Spleen (tissue), 11 donors: ENCODE measurements at regions not wholly inside any gene's neighbourhood (a gene's known extent, or its start where the extent isn't known, plus 50 kb on each side); places are given as distances from the start of the nearest gene placed in this dataset.
"Not testable (repeated sequence)": the region's sequence is repeated elsewhere in the genome, so short reads cannot be mapped to it uniquely, and the experiment has no call there.

Source experiments
- DNase-seq: peaks from one replicate; pipeline ENCODE4 v3.0.0-alpha.2; 2020
- H3K27ac ChIP-seq, 8 donors: fragments of 200-600 bp; sonication (generic) in 7 of 8; 1 replicate in 4 of 8; 2 replicates in 4 of 8; pipeline versions ENCODE4 v1.5.0 to v1.8.0; 2016 to 2021; ENCODE audit warnings: inconsistent platforms in 4 of 8, mild to moderate bottlenecking in 4 of 8, moderate library complexity in 1 of 8
- H3K27me3 ChIP-seq, 7 donors: fragments of 200-600 bp; sonication (generic) in 6 of 7; replicated peaks in 1 of 7; 1 replicate in 4 of 7; 2 replicates in 3 of 7; pipeline versions ENCODE4 v1.5.0 to v1.8.0; 2016 to 2021; ENCODE audit warnings: inconsistent platforms in 3 of 7, mild to moderate bottlenecking in 1 of 7
- H3K36me3 ChIP-seq, 6 donors: fragments of 200-600 bp; sonication (generic) in 5 of 6; 1 replicate in 4 of 6; 2 replicates in 2 of 6; pipeline versions ENCODE4 v1.5.0 to v1.8.0; 2016 to 2021; ENCODE audit warnings: inconsistent platforms in 2 of 6
- H3K4me1 ChIP-seq, 6 donors: fragments of 200-600 bp; sonication (generic) in 5 of 6; 1 replicate in 3 of 6; 2 replicates in 3 of 6; pipeline versions ENCODE4 v1.5.0 to v1.8.0; 2016 to 2021; ENCODE audit warnings: inconsistent platforms in 3 of 6
- H3K4me3 ChIP-seq, 8 donors: fragments of 200-600 bp; sonication (generic) in 7 of 8; 1 replicate in 4 of 8; 2 replicates in 4 of 8; pipeline versions ENCODE4 v1.5.0 to v1.8.0; 2016 to 2021; ENCODE audit warnings: inconsistent platforms in 4 of 8, mild to moderate bottlenecking in 4 of 8, moderate library complexity in 2 of 8
- H3K9me3 ChIP-seq, 8 donors: fragments of 200-600 bp; sonication (generic) in 7 of 8; 1 replicate in 4 of 8; 2 replicates in 4 of 8; pipeline versions ENCODE4 v1.5.0 to v1.8.0; 2016 to 2021; ENCODE audit warnings: inconsistent platforms in 4 of 8
- CTCF ChIP-seq, 11 experiments: fragments of 200-600 bp in 7 of 11; fragments of 450-650 bp in 4 of 11; sonication (generic) in 4 of 11; IDR thresholded peaks in 8 of 11; conservative IDR thresholded peaks in 3 of 11; 1 replicate in 7 of 11; 2 replicates in 4 of 11; pipeline versions ENCODE4 v1.4.0 to v1.8.0; 2016 to 2021; ENCODE audit warnings: antibody characterized with exemption in 11 of 11, inconsistent platforms in 4 of 11, mild to moderate bottlenecking in 1 of 11
- POLR2A ChIP-seq, 3 donors: fragments of 450-650 bp; IDR thresholded peaks; one replicate each; pipeline ENCODE4 v1.5.1; 2017; ENCODE audit warnings: antibody characterized with exemption in 3 of 3, mild to moderate bottlenecking in 1 of 3
- POLR2AphosphoS5 ChIP-seq, 3 donors: sonication (generic); formaldehyde crosslinking; IDR thresholded peaks; one replicate each; pipeline ENCODE4 v1.5.1; 2017; ENCODE audit warnings: antibody characterized with exemption in 3 of 3
- WGBS, 5 donors: extraction: QIAGEN DNeasy Blood & Tissue Kit in 3 of 5; methylation state at CpG; one replicate each; pipeline versions ENCODE4 v1.1.5 to v1.1.7; 2013 to 2018; 5-methylcytosine and 5-hydroxymethylcytosine counted together
- intact Hi-C: fragments of 100-400 bp; cut with DNase I; formaldehyde crosslinking; loops from one replicate; pipeline ENCODE4 v1.15.0; 2023; ENCODE audit warnings: low total_unique reads
- donor health status: healthy with polysubstance abuse.
- donor health status: DM: no; HTN: no; CAD: no; lungs with moderate emphysema.
- donor health status: DM: no; HTN: no; CAD: no.
- donor health status: Bipolar disorder and iron deficiency.
- donor health status: healthy.
- donor health status: DM: no; HTN: no; CAD: no.
- donor health status: DM: yes; HTN: yes; CAD: no.

GRCh38 chr17:53472586-53472985, 350.1 kb upstream of the KIF2B start:
- Histone ChIP-seq H3K4me3 (no peak overlapping the region), H3K27ac (no peak overlapping the region), H3K36me3 (no peaks in the 10 kb centered on the region), H3K4me1 (no peaks in the 10 kb centered on the region), H3K27me3 (no peaks in the 10 kb centered on the region), H3K9me3 (peaks cover 0 to 11% (median 0%) of the 10 kb centered on the region in 8 donors)
- 81 to 100% (median 89%) methylated on average over 1 of the region's 1 CpG for WGBS, 5 donors
- intact Hi-C loops: no loop called here
- TF ChIP-seq POLR2A (IDR thresholded peaks at IDR 0.05): no peak
- no peak for TF ChIP-seq POLR2AphosphoS5 (IDR thresholded peaks at IDR 0.05)
- TF ChIP-seq CTCF (IDR thresholded peaks at IDR 0.05 in 8 of 11, conservative IDR thresholded peaks at IDR 0.05 in 3 of 11): no peak
- no peak for DNase-seq

- Histone ChIP-seq H3K36me3 (no peaks in the 10 kb centered on the region), H3K4me3 (no peak overlapping the region), H3K4me1 (no peaks in the 10 kb centered on the region), H3K27me3 (no peaks in the 10 kb centered on the region), H3K9me3 (peaks cover 0 to 11% (median 0%) of the 10 kb centered on the region in 8 donors), H3K27ac (no peak overlapping the region)
- intact Hi-C loops: no loop called here
- no peak for DNase-seq
- 83 to 93% (median 89%) methylated on average over 7 of the region's 7 CpGs for WGBS, 5 donors
- TF ChIP-seq POLR2A (IDR thresholded peaks at IDR 0.05) (no peak), POLR2AphosphoS5 (IDR thresholded peaks at IDR 0.05) (no peak), CTCF (IDR thresholded peaks at IDR 0.05 in 8 of 11, conservative IDR thresholded peaks at IDR 0.05 in 3 of 11) (no peak)
Observed at GRCh38 chr17:53471514-53471913, 351.2 kb upstream of the KIF2B start.

GRCh38 chr17:53470626-53471025, 352.1 kb upstream of the KIF2B start:
- TF ChIP-seq CTCF (IDR thresholded peaks at IDR 0.05 in 8 of 11, conservative IDR thresholded peaks at IDR 0.05 in 3 of 11) (no peak), POLR2A (IDR thresholded peaks at IDR 0.05) (no peak), POLR2AphosphoS5 (IDR thresholded peaks at IDR 0.05) (no peak)
- Histone ChIP-seq H3K36me3 (no peaks in the 10 kb centered on the region), H3K4me1 (no peaks in the 10 kb centered on the region), H3K4me3 (no peak overlapping the region), H3K9me3 (peaks cover 0 to 11% (median 0%) of the 10 kb centered on the region in 8 donors), H3K27me3 (no peaks in the 10 kb centered on the region), H3K27ac (no peak overlapping the region)
- intact Hi-C loops: no loop called here
- no peak for DNase-seq
- WGBS, 5 donors: 14 to 53% (median 36%) methylated on average over 1 of the region's 1 CpG

- Histone ChIP-seq H3K27ac (no peak overlapping the region), H3K9me3 (peaks cover 0 to 10% (median 0%) of the 10 kb centered on the region in 8 donors), H3K36me3 (no peaks in the 10 kb centered on the region), H3K27me3 (no peaks in the 10 kb centered on the region), H3K4me1 (no peaks in the 10 kb centered on the region), H3K4me3 (no peak overlapping the region)
- no peak for DNase-seq
- TF ChIP-seq POLR2A (IDR thresholded peaks at IDR 0.05) (no peak), CTCF (IDR thresholded peaks at IDR 0.05 in 8 of 11, conservative IDR thresholded peaks at IDR 0.05 in 3 of 11) (no peak), POLR2AphosphoS5 (IDR thresholded peaks at IDR 0.05) (no peak)
- intact Hi-C loops: no loop called here
Observed at GRCh38 chr17:53466733-53467132, 356.0 kb upstream of the KIF2B start.

GRCh38 chr17:53464396-53464795, 358.3 kb upstream of the KIF2B start:
- DNase-seq, H3K36me3 ChIP-seq, H3K4me3 ChIP-seq, H3K27ac ChIP-seq, H3K4me1 ChIP-seq, H3K27me3 ChIP-seq, intact Hi-C loops: not testable (repeated sequence)
- peaks cover 0 to 12% (median 5%) of the 10 kb centered on the region in 8 donors for H3K9me3 ChIP-seq
- WGBS, 5 donors: 87 to 96% (median 92%) methylated on average over 8 of the region's 8 CpGs
